ENCODE measurements at regions not wholly inside any gene's neighbourhood (a gene's known extent, or its start where the extent isn't known, plus 50 kb on each side); places are given as distances from the start of the nearest gene placed in this dataset.

DNA sequence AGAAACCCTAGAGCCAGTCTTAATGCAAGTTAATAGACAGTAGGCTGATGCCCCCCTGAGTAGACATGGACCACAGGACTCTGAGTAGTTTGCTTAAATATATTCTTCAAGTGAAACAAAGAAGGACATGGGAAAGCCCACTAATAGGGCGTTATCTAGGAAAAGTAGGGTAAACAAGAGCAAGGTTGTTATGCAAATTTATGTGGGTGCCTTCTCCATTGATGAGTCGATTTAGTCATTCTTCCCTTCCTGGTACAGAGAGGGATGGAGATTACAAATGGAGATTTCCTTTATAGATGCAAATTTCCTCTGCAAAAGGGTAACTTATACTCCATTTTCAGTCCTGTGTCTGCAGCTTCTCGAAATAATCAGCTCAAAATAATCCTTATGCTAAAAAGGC, 262.0 kb downstream of the CD83 start:
- no peak for TF ChIP-seq EP300 (IDR thresholded peaks at IDR 0.05)
- TF ChIP-seq, protein P1, sequence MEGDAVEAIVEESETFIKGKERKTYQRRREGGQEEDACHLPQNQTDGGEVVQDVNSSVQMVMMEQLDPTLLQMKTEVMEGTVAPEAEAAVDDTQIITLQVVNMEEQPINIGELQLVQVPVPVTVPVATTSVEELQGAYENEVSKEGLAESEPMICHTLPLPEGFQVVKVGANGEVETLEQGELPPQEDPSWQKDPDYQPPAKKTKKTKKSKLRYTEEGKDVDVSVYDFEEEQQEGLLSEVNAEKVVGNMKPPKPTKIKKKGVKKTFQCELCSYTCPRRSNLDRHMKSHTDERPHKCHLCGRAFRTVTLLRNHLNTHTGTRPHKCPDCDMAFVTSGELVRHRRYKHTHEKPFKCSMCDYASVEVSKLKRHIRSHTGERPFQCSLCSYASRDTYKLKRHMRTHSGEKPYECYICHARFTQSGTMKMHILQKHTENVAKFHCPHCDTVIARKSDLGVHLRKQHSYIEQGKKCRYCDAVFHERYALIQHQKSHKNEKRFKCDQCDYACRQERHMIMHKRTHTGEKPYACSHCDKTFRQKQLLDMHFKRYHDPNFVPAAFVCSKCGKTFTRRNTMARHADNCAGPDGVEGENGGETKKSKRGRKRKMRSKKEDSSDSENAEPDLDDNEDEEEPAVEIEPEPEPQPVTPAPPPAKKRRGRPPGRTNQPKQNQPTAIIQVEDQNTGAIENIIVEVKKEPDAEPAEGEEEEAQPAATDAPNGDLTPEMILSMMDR (IDR thresholded peaks at IDR 0.05), result no peak
- no peak for TF ChIP-seq POLR2A (IDR thresholded peaks at IDR 0.05; ENCODE audit: low read depth)
- no peak for TF ChIP-seq POLR2AphosphoS5 (IDR thresholded peaks at IDR 0.05)
